Lung (tissue), 11 donors: ENCODE measurements at regions not wholly inside any gene's neighbourhood (a gene's known extent, or its start where the extent isn't known, plus 50 kb on each side); places are given as distances from the start of the nearest gene placed in this dataset.

Experiments used
- ATAC-seq: fragments of 200-7000 bp; cut with Tn5 transposase; one replicate; pipeline ENCODE4 v1.9.1; 2020; ENCODE audit warnings: moderate number of reproducible peaks; ENCODE audit not compliant: insufficient read depth, low FRiP score
- DNase-seq, 3 donors: peaks; one replicate each; pipeline ENCODE4 v3.0.0-alpha.2; 2013 to 2017
- H3K27ac ChIP-seq, 2 donors: one replicate each; pipeline ENCODE4 v1.5.1; 2013; ENCODE audit warnings: mild to moderate bottlenecking in 2 of 2, moderate library complexity in 2 of 2, control low read depth in 1 of 2, inconsistent platforms in 1 of 2, low read depth in 1 of 2, low read length in 1 of 2
- H3K27me3 ChIP-seq, 3 donors: one replicate each; pipeline ENCODE4 v1.5.1; 2013; ENCODE audit warnings: low read length in 2 of 3; ENCODE audit not compliant: control insufficient read depth in 3 of 3, insufficient read depth in 3 of 3
- H3K36me3 ChIP-seq, 4 donors: one replicate each; pipeline ENCODE4 v1.5.1; 2013; ENCODE audit warnings: low read length in 4 of 4, mild to moderate bottlenecking in 1 of 4, moderate library complexity in 1 of 4; ENCODE audit not compliant: control insufficient read depth in 4 of 4, insufficient read depth in 4 of 4
- H3K4me1 ChIP-seq, 5 donors: one replicate each; pipeline ENCODE4 v1.5.1; 2013; ENCODE audit warnings: low read length in 5 of 5, mild to moderate bottlenecking in 2 of 5, moderate library complexity in 1 of 5; ENCODE audit not compliant: control insufficient read depth in 5 of 5, insufficient read depth in 5 of 5
- H3K4me3 ChIP-seq: one replicate; pipeline ENCODE4 v1.5.1; 2013; ENCODE audit warnings: mild to moderate bottlenecking, control low read depth, moderate library complexity
- H3K9ac ChIP-seq, 2 donors: one replicate each; pipeline ENCODE4 v1.5.1; 2013; ENCODE audit warnings: low read length in 2 of 2, control low read depth in 1 of 2; ENCODE audit not compliant: insufficient read depth in 1 of 2
- H3K9me3 ChIP-seq, 4 donors: one replicate each; pipeline ENCODE4 v1.5.1; 2013; ENCODE audit warnings: low read length in 3 of 4, mild to moderate bottlenecking in 1 of 4, moderate library complexity in 1 of 4; ENCODE audit not compliant: control insufficient read depth in 4 of 4, insufficient read depth in 3 of 4
- WGBS, 2 donors: extraction: QIAGEN DNeasy Blood & Tissue Kit; methylation state at CpG; one replicate each; pipeline ENCODE4 v1.1.7; 2013; 5-methylcytosine and 5-hydroxymethylcytosine counted together
- TF ChIP-seq, protein P1 (sequence below): IDR thresholded peaks from 2 replicates; pipeline ENCODE4 v1.5.1; 2012; ENCODE audit warnings: mild to moderate bottlenecking; ENCODE audit errors: control extremely low read depth, extremely low read depth
- donor health status: control.
- donor health status: control.
- donor health status: Bipolar disorder and iron deficiency.
- donor health status: healthy.
- donor health status: DM: yes; HTN: yes; CAD: no.

DNA sequence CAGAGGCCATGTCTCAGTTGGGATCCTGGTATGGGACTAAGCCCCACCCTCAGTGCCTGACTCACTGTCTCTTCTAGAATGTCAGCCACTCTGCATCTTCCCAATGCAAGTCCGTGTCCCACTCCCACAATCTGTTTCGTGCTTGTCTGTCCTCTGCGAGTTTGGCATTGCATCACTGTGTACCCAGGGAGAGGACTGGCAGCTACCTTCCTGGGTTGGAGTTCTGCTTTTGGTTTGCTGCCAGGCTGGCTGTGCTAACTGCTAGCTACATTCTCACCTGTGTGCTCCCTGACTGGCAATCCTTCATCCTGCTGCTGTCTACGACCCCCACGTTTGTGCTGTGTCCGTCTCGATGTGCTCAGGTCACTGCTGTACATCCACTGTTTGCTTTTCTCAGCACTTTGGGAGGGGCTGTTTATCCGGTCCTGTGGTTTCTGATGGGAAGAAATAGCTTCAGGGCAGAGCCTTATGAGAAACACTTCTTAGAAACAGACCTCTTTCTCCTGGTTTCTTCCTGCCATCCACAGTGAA lies 56.0 kb upstream of the GLI3 start:
- ATAC-seq: peak; percentile 19
- 57 to 74% methylated on average over 8 of the region's 8 CpGs for WGBS, 2 donors
- Histone ChIP-seq H3K27ac (no peak overlapping the region), H3K4me3 (no peak overlapping the region), H3K27me3 (no peaks in the 10 kb centered on the region), H3K9me3 (no peaks in the 10 kb centered on the region), H3K9ac (no peak overlapping the region), H3K36me3 (no peaks in the 10 kb centered on the region), H3K4me1 (peaks cover 0 to 2% (median 0%) of the 10 kb centered on the region in 5 donors)
- TF ChIP-seq, protein P1, sequence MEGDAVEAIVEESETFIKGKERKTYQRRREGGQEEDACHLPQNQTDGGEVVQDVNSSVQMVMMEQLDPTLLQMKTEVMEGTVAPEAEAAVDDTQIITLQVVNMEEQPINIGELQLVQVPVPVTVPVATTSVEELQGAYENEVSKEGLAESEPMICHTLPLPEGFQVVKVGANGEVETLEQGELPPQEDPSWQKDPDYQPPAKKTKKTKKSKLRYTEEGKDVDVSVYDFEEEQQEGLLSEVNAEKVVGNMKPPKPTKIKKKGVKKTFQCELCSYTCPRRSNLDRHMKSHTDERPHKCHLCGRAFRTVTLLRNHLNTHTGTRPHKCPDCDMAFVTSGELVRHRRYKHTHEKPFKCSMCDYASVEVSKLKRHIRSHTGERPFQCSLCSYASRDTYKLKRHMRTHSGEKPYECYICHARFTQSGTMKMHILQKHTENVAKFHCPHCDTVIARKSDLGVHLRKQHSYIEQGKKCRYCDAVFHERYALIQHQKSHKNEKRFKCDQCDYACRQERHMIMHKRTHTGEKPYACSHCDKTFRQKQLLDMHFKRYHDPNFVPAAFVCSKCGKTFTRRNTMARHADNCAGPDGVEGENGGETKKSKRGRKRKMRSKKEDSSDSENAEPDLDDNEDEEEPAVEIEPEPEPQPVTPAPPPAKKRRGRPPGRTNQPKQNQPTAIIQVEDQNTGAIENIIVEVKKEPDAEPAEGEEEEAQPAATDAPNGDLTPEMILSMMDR: no peak
- DNase-seq: peak in 2 of 3 donors; percentile 16 to 56

DNA sequence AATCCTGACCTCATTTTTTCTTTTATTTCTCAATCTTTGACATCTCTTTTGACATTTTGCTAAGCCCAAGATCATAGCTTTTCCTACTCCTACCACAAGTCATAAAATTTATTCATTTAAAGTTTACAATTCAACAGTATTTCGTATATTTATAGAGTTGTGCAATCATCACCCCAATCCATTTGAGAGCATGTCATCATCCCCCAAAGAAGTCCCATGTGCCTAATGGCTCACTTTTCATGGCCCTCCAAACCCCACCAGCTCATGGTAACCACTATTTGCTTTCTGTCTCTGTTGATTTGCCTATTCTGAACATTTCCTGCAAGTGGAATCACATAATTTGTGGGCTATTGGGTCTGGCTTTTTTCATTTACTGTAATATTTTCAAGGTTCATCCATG lies 52.5 kb upstream of the GLI3 start:
- ATAC-seq: no peak
- WGBS, 2 donors: 85 to 86% methylated on average over 1 of the region's 1 CpG

More for the DNA sequence above, 52.5 kb upstream of the GLI3 start:
- TF ChIP-seq, protein P1: no peak
- Histone ChIP-seq H3K27ac (no peak overlapping the region), H3K9me3 (no peaks in the 10 kb centered on the region), H3K9ac (no peak overlapping the region), H3K4me1 (peaks cover 0 to 2% (median 0%) of the 10 kb centered on the region in 5 donors), H3K27me3 (no peaks in the 10 kb centered on the region), H3K36me3 (no peaks in the 10 kb centered on the region), H3K4me3 (no peak overlapping the region)
- no peak for DNase-seq
